ENCODE measurements at regions not wholly inside any gene's neighbourhood (a gene's known extent, or its start where the extent isn't known, plus 50 kb on each side); places are given as distances from the start of the nearest gene placed in this dataset.

GRCh38 chr1:4975856-4976255 lies 321.4 kb downstream of the AJAP1 start:
- Histone ChIP-seq H3K27me3 (no peaks in the 10 kb centered on the region), H3K4me3 (no peak overlapping the region), H3K27ac (no peak overlapping the region), H3K4me1 (peaks cover 14% of the 10 kb centered on the region), H3K9me3 (no peaks in the 10 kb centered on the region), H3K36me3 (ENCODE audit: low read depth, missing control alignments) (no peaks in the 10 kb centered on the region)
- no peak for TF ChIP-seq CTCF (IDR thresholded peaks at IDR 0.05)
- no peak for TF ChIP-seq POLR2A (IDR thresholded peaks at IDR 0.05)
- no peak for DNase-seq
- intact Hi-C loops (cut with DNase I; ENCODE audit: low total_unique reads), result no loop called here
- WGBS, 2 donors, result 76 to 90% methylated on average over 8 of the region's 8 CpGs

DNA sequence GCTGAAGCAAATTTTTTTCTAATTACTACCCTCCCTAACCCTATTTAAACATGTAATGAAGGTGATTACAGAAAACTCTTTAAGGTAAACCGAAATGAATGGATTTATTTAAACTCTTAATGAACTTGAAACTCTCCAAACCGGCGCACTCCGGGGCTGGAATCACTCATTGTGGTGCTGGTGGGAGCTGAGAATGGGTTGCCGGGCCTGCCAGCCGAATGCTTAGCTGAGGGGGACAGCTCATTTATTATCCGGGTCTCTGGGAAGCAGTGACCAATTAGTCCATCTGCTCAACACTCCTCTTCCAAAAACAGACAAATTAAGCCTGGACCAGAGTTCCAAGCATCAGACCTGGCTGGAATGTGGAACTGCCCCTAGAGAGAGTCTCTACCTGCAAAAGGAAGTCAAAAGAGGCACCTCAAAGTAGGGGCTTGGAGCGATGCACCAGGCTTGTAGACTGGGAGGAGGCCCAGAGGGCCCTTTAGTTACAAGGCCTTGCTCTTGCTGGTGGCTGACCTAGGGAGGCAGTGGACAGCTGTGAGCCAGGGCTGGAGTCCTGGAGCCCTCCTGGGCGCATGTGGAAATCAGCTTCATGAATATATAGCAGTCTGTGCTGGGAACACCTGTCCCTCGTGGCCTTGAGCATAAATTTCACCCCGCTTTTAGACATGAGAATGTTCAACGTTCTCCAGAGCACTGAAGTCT lies 320.7 kb downstream of the AJAP1 start:
- no peak for DNase-seq
- no peaks in the 10 kb centered on the region for H3K36me3 ChIP-seq (ENCODE audit: low read depth, missing control alignments)
- H3K4me3 ChIP-seq, result no peak overlapping the region
- intact Hi-C loops (cut with DNase I; ENCODE audit: low total_unique reads), result no loop called here
- peaks cover 14% of the 10 kb centered on the region for H3K4me1 ChIP-seq
- TF ChIP-seq CTCF (IDR thresholded peaks at IDR 0.05) (no peak), POLR2A (IDR thresholded peaks at IDR 0.05) (no peak)
- no peak overlapping the region for H3K27ac ChIP-seq
- H3K27me3 ChIP-seq, result no peaks in the 10 kb centered on the region
- 69 to 81% methylated on average over 12 of the region's 12 CpGs for WGBS, 2 donors
- no peaks in the 10 kb centered on the region for H3K9me3 ChIP-seq

DNA sequence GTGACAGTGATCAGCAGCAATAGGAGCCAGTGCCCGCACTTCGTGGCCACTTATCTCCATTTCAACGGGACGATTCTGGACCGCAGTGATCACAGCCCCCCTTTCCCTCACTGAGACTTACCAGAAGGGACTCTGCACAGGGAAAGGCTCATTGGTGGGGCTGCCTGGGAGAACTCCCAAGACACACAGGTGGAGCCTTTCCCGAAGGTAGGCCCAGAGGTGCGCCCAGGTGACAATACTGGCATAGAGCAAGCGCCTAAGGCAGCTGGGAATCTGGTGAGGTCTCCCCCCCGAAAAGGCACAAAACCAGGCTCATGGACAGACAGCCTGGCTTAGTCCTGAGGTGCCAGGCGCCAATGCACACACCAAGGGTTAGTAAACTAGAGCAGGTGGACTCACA lies 318.9 kb downstream of the AJAP1 start:
- H3K27me3 ChIP-seq, result no peaks in the 10 kb centered on the region
- no peak for TF ChIP-seq CTCF (IDR thresholded peaks at IDR 0.05)
- no peak for TF ChIP-seq POLR2A (IDR thresholded peaks at IDR 0.05)
- WGBS, 2 donors, result 80 to 97% methylated on average over 5 to 10 of the region's 10 CpGs
- no peaks in the 10 kb centered on the region for H3K9me3 ChIP-seq
- no peak overlapping the region for H3K27ac ChIP-seq
- intact Hi-C loops (cut with DNase I; ENCODE audit: low total_unique reads), result no loop called here
- no peak for DNase-seq
- H3K4me3 ChIP-seq, result no peak overlapping the region
- peaks cover 11% of the 10 kb centered on the region for H3K4me1 ChIP-seq
- H3K36me3 ChIP-seq (ENCODE audit: low read depth, missing control alignments), result no peaks in the 10 kb centered on the region

GRCh38 chr1:4972761-4973320 lies 318.4 kb downstream of the AJAP1 start:
- no peak for DNase-seq
- Histone ChIP-seq H3K27ac (no peak overlapping the region), H3K36me3 (ENCODE audit: low read depth, missing control alignments) (no peaks in the 10 kb centered on the region), H3K27me3 (no peaks in the 10 kb centered on the region), H3K4me1 (peaks cover 6% of the 10 kb centered on the region), H3K9me3 (no peaks in the 10 kb centered on the region), H3K4me3 (no peak overlapping the region)
- TF ChIP-seq CTCF (IDR thresholded peaks at IDR 0.05), result no peak
- TF ChIP-seq POLR2A (IDR thresholded peaks at IDR 0.05), result no peak
- WGBS, 2 donors, result 83 to 93% methylated on average over 10 to 12 of the region's 12 CpGs
- intact Hi-C loops (cut with DNase I; ENCODE audit: low total_unique reads), result no loop called here

GRCh38 chr1:4971666-4972065 lies 317.3 kb downstream of the AJAP1 start:
- Histone ChIP-seq H3K4me3 (no peak overlapping the region), H3K36me3 (ENCODE audit: low read depth, missing control alignments) (no peaks in the 10 kb centered on the region), H3K9me3 (no peaks in the 10 kb centered on the region), H3K27ac (no peak overlapping the region), H3K4me1 (no peaks in the 10 kb centered on the region), H3K27me3 (no peaks in the 10 kb centered on the region)
- DNase-seq, result no peak
- TF ChIP-seq CTCF (IDR thresholded peaks at IDR 0.05) (no peak), POLR2A (IDR thresholded peaks at IDR 0.05) (no peak)
- intact Hi-C loops (cut with DNase I; ENCODE audit: low total_unique reads), result no loop called here
- WGBS, 2 donors, result 81 to 96% methylated on average over 2 to 3 of the region's 3 CpGs
